ENCODE measurements at regions not wholly inside any gene's neighbourhood (a gene's known extent, or its start where the extent isn't known, plus 50 kb on each side); places are given as distances from the start of the nearest gene placed in this dataset.

DNA sequence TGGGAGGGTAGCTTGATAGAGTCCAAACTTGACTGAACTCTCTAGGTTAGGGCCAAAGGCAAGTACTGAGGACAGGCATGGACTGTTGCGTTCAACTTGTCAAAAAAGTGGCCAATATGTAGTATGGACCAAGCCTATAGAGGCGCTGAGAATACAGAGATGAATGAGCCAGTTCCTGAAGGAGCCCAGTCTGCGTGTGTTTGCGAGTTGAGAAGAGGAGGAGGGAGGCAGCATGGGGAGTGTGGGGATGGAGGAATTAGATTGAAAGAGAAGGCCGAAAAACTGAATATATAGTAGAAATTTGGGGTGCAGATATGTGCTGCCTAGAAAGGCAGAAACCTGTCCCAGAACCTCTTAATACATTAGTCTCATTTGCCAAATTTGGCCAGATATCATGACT lies 412.4 kb downstream of the PCNX1 start:
- Mint-ChIP-seq H3K9me3 (peaks cover 0 to 2% (median 0%) of the 10 kb centered on the region in 8 donors), H3K27me3 (no peaks in the 10 kb centered on the region), H3K27ac (peak overlapping the region; percentile 90 to 99 (median 97)), H3K4me1 (peaks cover 31 to 42% (median 36%) of the 10 kb centered on the region in 4 donors), H3K36me3 (peaks cover 0 to 13% of the 10 kb centered on the region in 2 donors), H3K4me3 (peak overlapping the region; percentile 87 to 97 (median 92))
- no peak for DNase-seq
- ChIA-PET CTCF (ENCODE audit: partially characterized antibody) (no interaction called here), POLR2A (ENCODE audit: partially characterized antibody) (interaction anchor here (0.6 to 1.4 kb wide), 2 partner anchors 8 to 961 kb away, joined by 4 to 5 read pairs; no protein-coding TSS in a partner anchor)
- intact Hi-C loops (cut with micrococcal nuclease) = loop anchor here (2.0 to 10.0 kb wide), 6 partner anchors 53 to 1922 kb away; partner anchors contain the start of genes DPF3, ERH, SLC39A9 and SRSF5
- H3K36me3 ChIP-seq (ENCODE audit: insufficient read depth, low read length) = no peaks in the 10 kb centered on the region
- H3K27me3 ChIP-seq (ENCODE audit: insufficient read depth, low read length) = no peaks in the 10 kb centered on the region
- peak overlapping the region; percentile 92 for H3K27ac ChIP-seq (ENCODE audit: low read depth, low read length)
- no peaks in the 10 kb centered on the region for H3K9me3 ChIP-seq (ENCODE audit: control insufficient read depth in 1 of 2, low read length in 2 of 2)
- H3K4me1 ChIP-seq (ENCODE audit: insufficient read depth, low read length) = peaks cover 38% of the 10 kb centered on the region
- H3K4me3 ChIP-seq (ENCODE audit: low read length in 2 of 2) = no peak overlapping the region

DNA sequence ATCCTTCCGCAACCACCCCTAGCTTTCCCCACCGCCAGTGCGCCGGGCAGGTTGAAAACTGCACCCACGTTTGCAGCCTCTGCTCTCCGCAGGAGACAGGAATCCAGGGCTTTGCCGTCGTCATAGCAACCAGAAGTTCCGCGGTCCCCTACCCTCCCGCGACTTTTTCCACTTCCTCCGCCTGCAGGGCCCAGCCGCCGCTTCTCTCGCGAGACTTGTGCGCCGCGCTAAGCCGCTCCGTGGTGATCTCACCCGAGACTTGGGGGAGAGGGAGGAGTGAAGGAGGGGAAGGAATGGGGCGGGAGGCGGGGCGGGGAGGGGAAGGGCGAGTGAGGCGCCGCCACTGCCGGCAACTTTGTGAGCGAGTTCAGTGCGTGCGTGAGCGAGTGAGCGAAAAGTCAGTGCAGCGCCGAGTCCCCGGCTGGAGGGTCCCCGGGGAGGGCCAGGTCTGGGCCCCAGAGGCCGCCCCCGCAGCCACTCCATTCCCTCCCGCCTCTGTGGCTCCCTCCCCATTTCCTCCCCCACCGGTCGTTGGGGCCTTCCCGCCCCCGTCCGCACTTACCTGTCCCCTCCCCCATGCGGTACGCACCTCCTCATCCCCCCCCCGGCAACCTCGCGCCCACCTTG lies 413.0 kb downstream of the PCNX1 start, which contains the start of gene SIPA1L1:
TSS of gene SIPA1L1 (plus strand) at position 370 of the 627 bp plus-strand sequence.
- H3K4me3 ChIP-seq (ENCODE audit: low read length in 2 of 2) = peak within 1 kb of the TSS; percentile 55 to 77
- peak within 1 kb of the TSS; percentile 92 for H3K27ac ChIP-seq (ENCODE audit: low read depth, low read length)
- Mint-ChIP-seq H3K9me3 (peaks cover 0 to 2% (median 0%) of the 10 kb centered on the region in 8 donors), H3K27me3 (no peaks in the 10 kb centered on the region), H3K36me3 (peaks cover 0 to 13% of the 10 kb centered on the region in 2 donors), H3K4me1 (peaks cover 37 to 47% (median 41%) of the 10 kb centered on the region in 4 donors), H3K4me3 (peak within 1 kb of the TSS; percentile 91 to 97 (median 93)), H3K27ac (peak within 1 kb of the TSS; percentile 90 to 99 (median 97))
- H3K27me3 ChIP-seq (ENCODE audit: insufficient read depth, low read length) = no peaks in the 10 kb centered on the region
- peaks cover 43% of the 10 kb centered on the region for H3K4me1 ChIP-seq (ENCODE audit: insufficient read depth, low read length)
- peak; percentile 98 to 99 (median 99) for DNase-seq
- ChIA-PET CTCF (ENCODE audit: partially characterized antibody) (interaction anchor here (0.7 to 2.2 kb wide), 2 partner anchors 379 to 433 kb away, joined by 3 to 8 read pairs; no protein-coding TSS in a partner anchor), POLR2A (ENCODE audit: partially characterized antibody) (interaction anchor here (0.6 to 2.1 kb wide), 14 partner anchors 9 to 961 kb away, joined by 3 to 22 read pairs (median 5); partner anchors contain the start of gene MAP3K9)
- intact Hi-C loops (cut with micrococcal nuclease) = loop anchor here (2.0 to 10.0 kb wide), 6 partner anchors 53 to 1923 kb away; partner anchors contain the start of genes DPF3, ERH, SLC39A9 and SRSF5
- no peaks in the 10 kb centered on the region for H3K36me3 ChIP-seq (ENCODE audit: insufficient read depth, low read length)
- no peaks in the 10 kb centered on the region for H3K9me3 ChIP-seq (ENCODE audit: control insufficient read depth in 1 of 2, low read length in 2 of 2)

DNA sequence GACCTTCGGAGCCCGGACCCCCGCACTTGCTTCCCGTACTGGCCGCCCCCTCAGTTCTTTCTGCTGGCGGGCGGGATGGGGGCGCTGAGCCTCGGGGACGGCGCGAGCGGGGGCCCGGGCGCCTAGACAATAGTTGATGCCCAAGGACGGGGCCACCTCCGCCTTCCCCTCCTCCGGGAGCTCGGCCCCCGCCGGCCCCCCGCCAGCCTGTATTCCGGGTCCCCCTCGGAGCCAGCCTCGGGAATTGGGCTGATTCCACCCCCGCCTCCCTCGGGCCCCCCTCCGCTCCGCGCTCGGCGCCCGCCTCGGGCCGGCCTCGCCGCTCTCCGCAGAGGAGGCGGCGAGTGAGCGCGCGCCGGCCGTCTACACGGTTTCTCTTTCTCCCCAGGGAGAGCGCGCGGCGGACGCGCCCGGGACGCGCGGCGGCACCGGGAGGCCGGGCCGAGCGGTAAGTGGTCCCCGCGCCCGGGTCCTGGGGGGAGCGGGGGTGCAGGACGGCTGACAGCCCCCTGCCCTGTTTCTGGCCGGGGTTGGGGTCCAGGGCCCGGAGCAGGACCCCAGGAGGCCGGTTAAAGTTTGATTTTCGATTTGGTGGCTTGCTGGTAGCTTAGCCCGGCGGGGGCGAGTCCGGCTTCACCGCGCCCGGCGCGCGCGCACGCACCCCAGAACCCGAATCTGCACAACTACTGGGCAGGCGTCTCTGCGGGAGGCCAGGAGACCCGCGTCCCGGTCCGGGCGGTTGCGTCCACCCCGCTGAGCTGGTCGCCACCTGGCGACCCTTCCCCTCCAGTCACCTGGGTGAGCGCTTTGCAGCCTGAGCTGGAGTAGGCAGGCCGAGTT lies 413.7 kb downstream of the PCNX1 start:
- Mint-ChIP-seq H3K27me3 (no peaks in the 10 kb centered on the region), H3K27ac (peak overlapping the region; percentile 89 to 99 (median 97)), H3K9me3 (peaks cover 0 to 2% (median 0%) of the 10 kb centered on the region in 8 donors), H3K36me3 (peaks cover 0 to 13% of the 10 kb centered on the region in 2 donors), H3K4me3 (peak overlapping the region; percentile 91 to 97 (median 93)), H3K4me1 (peaks cover 44 to 55% (median 49%) of the 10 kb centered on the region in 4 donors)
- peak; percentile 64 to 78 (median 73) for DNase-seq
- POLR2A ChIA-PET (ENCODE audit: partially characterized antibody) = interaction anchor here (0.7 to 2.7 kb wide), 27 partner anchors 9 to 1926 kb away, joined by 3 to 22 read pairs (median 4); partner anchors contain the start of genes MAP3K9 and SRSF5
- Histone ChIP-seq H3K27ac (ENCODE audit: low read depth, low read length) (peak overlapping the region; percentile 92), H3K36me3 (ENCODE audit: insufficient read depth, low read length) (no peaks in the 10 kb centered on the region), H3K27me3 (ENCODE audit: insufficient read depth, low read length) (no peaks in the 10 kb centered on the region), H3K4me3 (ENCODE audit: low read length in 2 of 2) (peak overlapping the region; percentile 55 to 77), H3K9me3 (ENCODE audit: control insufficient read depth in 1 of 2, low read length in 2 of 2) (no peaks in the 10 kb centered on the region), H3K4me1 (ENCODE audit: insufficient read depth, low read length) (peaks cover 50% of the 10 kb centered on the region)
- intact Hi-C loops (cut with micrococcal nuclease) = loop anchor here (2.0 to 10.0 kb wide), 6 partner anchors 54 to 1924 kb away; partner anchors contain the start of genes DPF3, ERH, SLC39A9 and SRSF5
- CTCF ChIA-PET (ENCODE audit: partially characterized antibody) = interaction anchor here (0.7 to 2.6 kb wide), 15 partner anchors 10 to 432 kb away, joined by 3 to 17 read pairs (median 3); no protein-coding TSS in a partner anchor

DNA sequence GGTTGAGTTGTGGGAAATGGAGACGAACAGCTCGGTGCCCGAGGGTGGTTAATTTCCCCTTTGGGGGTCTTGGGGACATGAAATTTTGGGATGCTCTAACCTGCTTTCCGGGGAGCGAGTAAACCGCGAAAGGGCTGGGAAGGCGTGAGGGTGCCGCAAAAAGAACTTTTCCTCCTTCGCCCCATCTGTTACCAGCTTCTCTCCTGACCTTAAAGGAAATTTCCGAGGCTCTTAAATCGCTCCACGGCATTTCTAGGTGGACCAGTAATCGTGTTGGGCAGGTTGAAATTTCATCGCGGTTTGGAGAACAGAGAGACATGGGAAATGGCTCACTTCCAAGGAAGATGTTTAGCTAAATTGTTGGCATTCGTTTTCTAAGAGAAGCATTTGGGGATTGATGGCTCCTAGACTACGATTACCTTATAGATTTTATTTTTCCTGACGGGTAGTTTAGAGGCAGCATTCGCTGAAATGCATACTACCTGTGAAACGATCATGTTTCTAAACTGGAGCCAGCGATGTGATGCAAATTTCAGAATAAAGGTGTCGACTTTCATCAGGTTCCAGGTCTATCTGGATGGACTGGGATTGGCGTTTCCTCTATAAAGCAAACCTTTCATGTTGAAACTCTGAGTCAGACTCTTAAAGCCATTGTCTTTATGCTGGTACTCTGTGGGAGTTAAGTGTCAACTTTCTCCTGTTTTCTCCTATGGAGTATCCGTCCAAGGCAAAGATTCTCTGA lies 414.5 kb downstream of the PCNX1 start:
- no peaks in the 10 kb centered on the region for H3K36me3 ChIP-seq (ENCODE audit: insufficient read depth, low read length)
- Mint-ChIP-seq H3K4me3 (peak overlapping the region; percentile 91 to 96 (median 93)), H3K36me3 (peaks cover 0 to 13% of the 10 kb centered on the region in 2 donors), H3K9me3 (peaks cover 0 to 2% (median 0%) of the 10 kb centered on the region in 8 donors), H3K27me3 (no peaks in the 10 kb centered on the region), H3K27ac (peak overlapping the region; percentile 89 to 97 (median 93)), H3K4me1 (peaks cover 46 to 59% (median 52%) of the 10 kb centered on the region in 4 donors)
- CTCF ChIA-PET (ENCODE audit: partially characterized antibody) = interaction anchor here (0.6 to 2.6 kb wide), 17 partner anchors 9 to 431 kb away, joined by 3 to 17 read pairs (median 3); no protein-coding TSS in a partner anchor
- POLR2A ChIA-PET (ENCODE audit: partially characterized antibody) = interaction anchor here (0.8 to 2.7 kb wide), 23 partner anchors 10 to 1926 kb away, joined by 3 to 22 read pairs (median 4); partner anchors contain the start of genes MAP3K9 and SRSF5
- H3K9me3 ChIP-seq (ENCODE audit: control insufficient read depth in 1 of 2, low read length in 2 of 2) = no peaks in the 10 kb centered on the region
- intact Hi-C loops (cut with micrococcal nuclease) = loop anchor here (1.0 to 10.0 kb wide), 9 partner anchors 55 to 1924 kb away; partner anchors contain the start of genes DPF3, ERH, SLC39A9 and SRSF5
- peak overlapping the region; percentile 92 for H3K27ac ChIP-seq (ENCODE audit: low read depth, low read length)
- no peaks in the 10 kb centered on the region for H3K27me3 ChIP-seq (ENCODE audit: insufficient read depth, low read length)
- DNase-seq = no peak
- peaks cover 53% of the 10 kb centered on the region for H3K4me1 ChIP-seq (ENCODE audit: insufficient read depth, low read length)
- peak overlapping the region; percentile 55 to 77 for H3K4me3 ChIP-seq (ENCODE audit: low read length in 2 of 2)

DNA sequence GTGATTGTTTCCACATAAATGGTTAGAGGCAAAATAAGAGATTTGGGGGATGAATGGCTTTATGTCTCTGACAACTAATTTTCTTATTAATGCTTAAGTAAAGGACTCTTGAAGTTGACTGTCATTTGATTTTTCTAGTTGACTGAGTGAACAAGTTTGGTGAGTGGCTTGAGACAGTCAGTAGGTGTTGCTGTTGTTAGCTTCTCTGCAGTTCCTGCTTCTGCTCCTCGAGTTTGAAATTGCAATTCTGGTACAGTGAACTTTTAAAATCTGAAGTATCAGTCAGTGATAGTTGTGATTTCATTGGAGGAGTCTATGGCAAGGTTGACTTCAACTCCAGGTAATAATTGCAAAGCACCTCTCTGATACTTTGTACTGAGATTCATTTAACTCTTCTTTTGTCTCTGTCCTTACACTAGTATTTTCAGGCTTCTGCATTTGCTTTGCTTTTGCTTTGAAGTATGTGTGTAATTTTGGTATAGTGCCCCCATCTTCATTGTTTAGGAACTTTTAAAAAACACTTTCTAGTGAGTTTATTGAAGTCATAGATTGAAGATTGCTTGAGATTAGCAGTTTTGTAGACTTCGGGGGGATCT lies 415.5 kb downstream of the PCNX1 start:
- intact Hi-C loops (cut with micrococcal nuclease) = loop anchor here (1.0 to 10.0 kb wide), 6 partner anchors 78 to 1925 kb away; partner anchors contain the start of genes DPF3, ERH and SLC39A9
- H3K27me3 Mint-ChIP-seq = no peaks in the 10 kb centered on the region
- peaks cover 0 to 2% (median 0%) of the 10 kb centered on the region in 8 donors for H3K9me3 Mint-ChIP-seq
- peak in 4 of 5 donors; percentile 45 to 55 (median 50) for DNase-seq
- peak overlapping the region; percentile 43 to 97 (median 69) for H3K27ac Mint-ChIP-seq
- no peaks in the 10 kb centered on the region for H3K36me3 ChIP-seq (ENCODE audit: insufficient read depth, low read length)
- no peak overlapping the region for H3K4me3 ChIP-seq (ENCODE audit: low read length in 2 of 2)
- peaks cover 0 to 13% of the 10 kb centered on the region in 2 donors for H3K36me3 Mint-ChIP-seq
- H3K4me3 Mint-ChIP-seq = peak overlapping the region; percentile 48 to 96 (median 85)
- H3K9me3 ChIP-seq (ENCODE audit: control insufficient read depth in 1 of 2, low read length in 2 of 2) = no peaks in the 10 kb centered on the region
- no peaks in the 10 kb centered on the region for H3K27me3 ChIP-seq (ENCODE audit: insufficient read depth, low read length)
- H3K4me1 Mint-ChIP-seq = peaks cover 46 to 63% (median 54%) of the 10 kb centered on the region in 4 donors
- H3K27ac ChIP-seq (ENCODE audit: low read depth, low read length) = peak overlapping the region; percentile 9
- H3K4me1 ChIP-seq (ENCODE audit: insufficient read depth, low read length) = peaks cover 57% of the 10 kb centered on the region
- ChIA-PET POLR2A (ENCODE audit: partially characterized antibody) (interaction anchor here (1.3 to 2.7 kb wide), 3 partner anchors 9 to 232 kb away, joined by 3 to 11 read pairs (median 8); no protein-coding TSS in a partner anchor), CTCF (ENCODE audit: partially characterized antibody) (interaction anchor here (1.1 to 2.6 kb wide), 9 partner anchors 9 to 430 kb away, joined by 3 to 17 read pairs (median 4); no protein-coding TSS in a partner anchor)

Measured in CD4-positive, alpha-beta memory T cell (primary cell).